SH-SY5Y (cell line): ENCODE measurements at regions not wholly inside any gene's neighbourhood (a gene's known extent, or its start where the extent isn't known, plus 50 kb on each side); places are given as distances from the start of the nearest gene placed in this dataset.

Experiments
- GATA2 ChIP-seq: IDR thresholded peaks from 2 replicates; pipeline ENCODE4 v1.6.1; 2011; ENCODE audit warnings: mild to moderate bottlenecking, low read depth, low read length
- GATA3 ChIP-seq: IDR thresholded peaks from 2 replicates; pipeline ENCODE4 v1.6.1; 2011; ENCODE audit warnings: low read depth, mild to moderate bottlenecking, low read length, moderate library complexity

GRCh38 chr4:19615086-19615689, 636.5 kb upstream of the SLIT2 start:
- TF ChIP-seq GATA2 (no peak), GATA3 (no peak)
